Progenitor cell of endocrine pancreas (in vitro differentiated cells): ENCODE measurements at regions not wholly inside any gene's neighbourhood (a gene's known extent, or its start where the extent isn't known, plus 50 kb on each side); places are given as distances from the start of the nearest gene placed in this dataset.

Experiments
- DNase-seq: peaks from one replicate; pipeline ENCODE4 v3.0.0; 2021; ENCODE audit warnings: low spot score; ENCODE audit not compliant: unreplicated experiment
- H3K27ac Mint-ChIP-seq: 2 replicates; pipeline ENCODE4 v1.8.0; 2021; ENCODE audit warnings: mild to moderate bottlenecking, moderate library complexity, mixed read lengths
- H3K27me3 Mint-ChIP-seq: 2 replicates; pipeline ENCODE4 v1.8.0; 2021; ENCODE audit warnings: mixed read lengths
- H3K36me3 Mint-ChIP-seq: 2 replicates; pipeline ENCODE4 v1.8.0; 2022; ENCODE audit warnings: mixed read lengths; ENCODE audit not compliant: insufficient read depth
- H3K4me1 Mint-ChIP-seq: 2 replicates; pipeline ENCODE4 v1.8.0; 2021; ENCODE audit warnings: low read depth, mixed read lengths
- H3K4me3 Mint-ChIP-seq: 2 replicates; pipeline ENCODE4 v1.8.0; 2021; ENCODE audit warnings: low read depth, mild to moderate bottlenecking, moderate library complexity, mixed read lengths
- H3K9me3 Mint-ChIP-seq: 2 replicates; pipeline ENCODE4 v1.8.0; 2021; ENCODE audit warnings: low read depth, mixed read lengths
- TF ChIP-seq, protein P1 (sequence below): fragments of 200-600 bp; sonication (generic); IDR thresholded peaks from one replicate; pipeline ENCODE4 v1.5.0; 2021; ENCODE audit warnings: antibody characterized with exemption, mild to moderate bottlenecking; ENCODE audit not compliant: unreplicated experiment

DNA sequence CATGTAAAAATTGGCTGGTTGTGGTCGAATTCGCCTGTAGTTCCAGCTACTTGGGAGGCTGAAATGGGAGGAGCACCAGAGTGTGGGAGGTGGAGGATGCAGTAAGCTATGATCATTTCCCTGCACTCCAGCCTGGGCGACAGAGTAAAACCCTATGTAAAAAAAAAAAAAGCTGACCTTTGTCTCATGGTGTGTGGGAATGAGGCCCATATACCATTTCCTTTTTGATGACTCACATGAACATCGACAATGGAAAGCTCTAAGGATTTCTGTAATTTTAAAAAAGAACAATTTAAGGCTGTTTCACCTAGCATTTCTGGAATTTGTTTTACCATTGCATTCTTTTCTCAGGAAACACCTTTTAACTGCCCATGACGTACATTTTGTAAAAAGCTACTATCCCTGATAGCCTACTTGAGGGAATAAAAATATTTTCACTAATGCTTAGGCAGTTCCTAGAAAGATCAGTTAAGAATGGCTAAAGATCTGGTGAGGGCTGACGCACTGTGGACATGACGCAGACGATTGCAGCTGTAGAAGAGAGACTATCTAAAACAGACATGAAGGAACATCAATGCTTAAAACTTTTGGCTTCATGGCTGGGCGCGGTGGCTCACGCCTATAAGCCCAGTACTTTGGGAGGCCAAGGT lies 400.6 kb upstream of the IGFBP3 start:
- TF ChIP-seq, protein P1, sequence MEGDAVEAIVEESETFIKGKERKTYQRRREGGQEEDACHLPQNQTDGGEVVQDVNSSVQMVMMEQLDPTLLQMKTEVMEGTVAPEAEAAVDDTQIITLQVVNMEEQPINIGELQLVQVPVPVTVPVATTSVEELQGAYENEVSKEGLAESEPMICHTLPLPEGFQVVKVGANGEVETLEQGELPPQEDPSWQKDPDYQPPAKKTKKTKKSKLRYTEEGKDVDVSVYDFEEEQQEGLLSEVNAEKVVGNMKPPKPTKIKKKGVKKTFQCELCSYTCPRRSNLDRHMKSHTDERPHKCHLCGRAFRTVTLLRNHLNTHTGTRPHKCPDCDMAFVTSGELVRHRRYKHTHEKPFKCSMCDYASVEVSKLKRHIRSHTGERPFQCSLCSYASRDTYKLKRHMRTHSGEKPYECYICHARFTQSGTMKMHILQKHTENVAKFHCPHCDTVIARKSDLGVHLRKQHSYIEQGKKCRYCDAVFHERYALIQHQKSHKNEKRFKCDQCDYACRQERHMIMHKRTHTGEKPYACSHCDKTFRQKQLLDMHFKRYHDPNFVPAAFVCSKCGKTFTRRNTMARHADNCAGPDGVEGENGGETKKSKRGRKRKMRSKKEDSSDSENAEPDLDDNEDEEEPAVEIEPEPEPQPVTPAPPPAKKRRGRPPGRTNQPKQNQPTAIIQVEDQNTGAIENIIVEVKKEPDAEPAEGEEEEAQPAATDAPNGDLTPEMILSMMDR: no peak
- H3K27ac Mint-ChIP-seq: no peak overlapping the region
- H3K27me3 Mint-ChIP-seq: no peaks in the 10 kb centered on the region
- no peak for DNase-seq
- no peaks in the 10 kb centered on the region for H3K4me1 Mint-ChIP-seq
- no peaks in the 10 kb centered on the region for H3K9me3 Mint-ChIP-seq
- no peak overlapping the region for H3K4me3 Mint-ChIP-seq
- H3K36me3 Mint-ChIP-seq: no peaks in the 10 kb centered on the region

DNA sequence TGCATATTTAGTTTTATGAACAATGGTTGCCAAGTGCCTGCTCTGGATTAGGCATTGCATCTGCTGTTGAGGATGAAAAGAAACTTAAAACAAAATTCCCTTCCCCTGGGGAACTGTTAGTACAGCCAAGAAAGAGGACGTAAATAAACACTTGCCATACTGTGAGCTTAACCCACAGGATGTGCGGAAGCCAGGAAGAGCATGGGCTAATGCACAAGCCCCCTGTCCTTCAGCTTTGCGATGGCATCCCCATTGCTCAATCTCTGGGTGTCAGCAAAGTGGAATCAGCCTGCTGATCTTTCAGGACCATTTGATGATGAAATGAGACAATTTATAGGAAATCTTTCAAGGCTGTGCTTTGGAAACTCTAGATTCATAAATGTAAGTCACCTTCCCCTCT lies 399.9 kb upstream of the IGFBP3 start:
- H3K27ac Mint-ChIP-seq: no peak overlapping the region
- H3K27me3 Mint-ChIP-seq: no peaks in the 10 kb centered on the region
- no peaks in the 10 kb centered on the region for H3K9me3 Mint-ChIP-seq
- DNase-seq: no peak
- H3K36me3 Mint-ChIP-seq: no peaks in the 10 kb centered on the region
- H3K4me3 Mint-ChIP-seq: no peak overlapping the region
- H3K4me1 Mint-ChIP-seq: no peaks in the 10 kb centered on the region
- TF ChIP-seq, protein P1: no peak

DNA sequence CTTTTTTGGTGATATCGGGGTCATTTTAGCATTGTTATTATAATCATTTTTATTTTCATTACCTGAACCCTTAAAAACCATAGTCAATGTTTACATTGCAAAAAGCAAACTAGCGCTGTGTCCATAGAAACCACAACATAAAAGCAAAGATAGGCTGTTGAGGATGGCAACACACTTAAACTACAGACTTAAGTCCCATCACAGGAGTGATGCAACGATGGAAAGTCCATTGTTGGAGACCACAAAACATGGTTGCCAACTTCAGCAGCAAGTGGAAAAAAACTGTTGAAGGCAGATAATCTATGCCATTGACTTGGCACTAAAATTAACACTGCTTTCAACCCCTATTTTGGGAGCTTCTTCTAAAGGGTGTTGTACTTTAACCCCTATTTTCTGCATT lies 398.8 kb upstream of the IGFBP3 start:
- H3K27me3 Mint-ChIP-seq: no peaks in the 10 kb centered on the region

DNA sequence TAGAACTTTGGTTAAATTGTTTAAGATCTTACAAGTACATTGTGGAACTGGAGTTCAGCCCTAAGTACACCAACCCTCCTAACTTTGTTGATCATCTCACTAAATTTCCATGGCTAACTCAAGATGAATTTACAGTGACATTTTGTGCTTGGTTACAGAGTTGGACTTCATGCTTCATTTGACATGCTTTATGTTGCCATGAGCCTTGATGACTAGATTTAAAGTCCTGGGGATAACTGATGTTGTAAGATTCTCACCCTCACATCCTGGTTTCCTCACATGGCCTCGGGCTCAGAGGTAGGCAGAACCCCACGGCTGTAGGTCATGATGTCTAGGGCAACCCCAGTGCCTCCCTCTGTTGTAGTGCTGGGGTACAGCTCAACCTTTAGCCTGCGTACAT lies 397.2 kb upstream of the IGFBP3 start:
- no peaks in the 10 kb centered on the region for H3K27me3 Mint-ChIP-seq
- H3K36me3 Mint-ChIP-seq: no peaks in the 10 kb centered on the region
- DNase-seq: no peak
- TF ChIP-seq, protein P1: no peak
- H3K9me3 Mint-ChIP-seq: no peaks in the 10 kb centered on the region
- H3K4me1 Mint-ChIP-seq: no peaks in the 10 kb centered on the region
- H3K27ac Mint-ChIP-seq: no peak overlapping the region
- H3K4me3 Mint-ChIP-seq: no peak overlapping the region

More for the DNA sequence above, 398.8 kb upstream of the IGFBP3 start:
- Mint-ChIP-seq H3K4me1 (no peaks in the 10 kb centered on the region), H3K9me3 (no peaks in the 10 kb centered on the region), H3K27ac (no peak overlapping the region), H3K4me3 (no peak overlapping the region), H3K36me3 (no peaks in the 10 kb centered on the region)
- TF ChIP-seq, protein P1: no peak
- DNase-seq: no peak

DNA sequence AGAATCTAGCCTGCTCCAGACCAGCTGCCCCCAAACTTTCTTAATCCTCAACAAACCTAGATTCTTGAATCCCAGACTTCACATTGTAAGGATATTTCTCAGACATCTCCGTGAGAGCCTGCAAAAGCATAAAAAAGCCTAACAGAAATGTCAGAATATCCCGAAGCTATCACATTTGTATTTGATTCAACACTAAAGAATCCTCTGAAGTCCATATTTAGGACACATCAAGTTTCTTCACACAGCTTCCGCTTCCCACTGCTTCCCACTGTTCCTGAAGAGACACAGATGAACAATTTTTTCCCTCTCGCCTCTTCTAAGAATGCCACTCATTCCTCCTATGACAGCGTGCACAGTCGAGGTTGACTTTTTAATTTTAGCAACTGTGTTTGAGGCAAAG lies 396.2 kb upstream of the IGFBP3 start:
- Mint-ChIP-seq H3K27me3 (no peaks in the 10 kb centered on the region), H3K9me3 (no peaks in the 10 kb centered on the region), H3K4me1 (no peaks in the 10 kb centered on the region), H3K27ac (no peak overlapping the region), H3K36me3 (no peaks in the 10 kb centered on the region), H3K4me3 (no peak overlapping the region)
- TF ChIP-seq, protein P1: no peak
- DNase-seq: no peak
